HCT116 (cell line): ENCODE measurements at regions not wholly inside any gene's neighbourhood (a gene's known extent, or its start where the extent isn't known, plus 50 kb on each side); places are given as distances from the start of the nearest gene placed in this dataset.

Experiments used
- EZH2 ChIP-seq: fragments of 200-600 bp; sonication (generic); IDR thresholded peaks from 2 replicates; pipeline ENCODE4 v1.6.1; 2017; ENCODE audit warnings: antibody characterized with exemption, mixed run types
- FOSL1 ChIP-seq: IDR thresholded peaks from 2 replicates; pipeline ENCODE4 v1.6.1; 2012; ENCODE audit warnings: low read depth
- POLR2A ChIP-seq: IDR thresholded peaks from 2 replicates; pipeline ENCODE4 v1.7.0; 2011; ENCODE audit warnings: borderline replicate concordance; ENCODE audit not compliant: insufficient read depth, insufficient read length; ENCODE audit errors: extremely low read depth
- RAD21 ChIP-seq: IDR thresholded peaks from 2 replicates; pipeline ENCODE4 v1.6.1; 2012; ENCODE audit warnings: low read depth, mild to moderate bottlenecking
- SP1 ChIP-seq: IDR thresholded peaks from 2 replicates; pipeline ENCODE4 v1.6.1; 2012; ENCODE audit warnings: low read depth
- TCF7L2 ChIP-seq: IDR thresholded peaks from 2 replicates; pipeline ENCODE4 v1.7.0; 2011; ENCODE audit warnings: borderline replicate concordance, inconsistent platforms; ENCODE audit not compliant: insufficient read depth, insufficient read length; ENCODE audit errors: extremely low read depth
- TF ChIP-seq, protein P1 (sequence below), 3 experiments: fragments of 200-600 bp in 1 of 3; sonication (generic) in 1 of 3; IDR thresholded peaks in 2 of 3; conservative IDR thresholded peaks in 1 of 3; 2 replicates each; pipeline ENCODE4 v1.5.1; 2012 to 2017; ENCODE audit warnings: low read depth in 2 of 3, low read length in 2 of 3, antibody characterized with exemption in 1 of 3, borderline replicate concordance in 1 of 3, control low read depth in 1 of 3, mild to moderate bottlenecking in 1 of 3, mixed read lengths in 1 of 3, mixed run types in 1 of 3, moderate library complexity in 1 of 3; ENCODE audit not compliant: insufficient read depth in 1 of 3
- TF ChIP-seq, protein P2 (sequence below): IDR thresholded peaks from 2 replicates; pipeline ENCODE4 v1.6.1; 2012; ENCODE audit warnings: low read depth
- TF ChIP-seq, protein P3 (sequence below): IDR thresholded peaks from 2 replicates; pipeline ENCODE4 v1.6.1; 2011; ENCODE audit warnings: mild to moderate bottlenecking, low read length, moderate library complexity; ENCODE audit not compliant: insufficient replicate concordance; ENCODE audit errors: extremely low read depth

DNA sequence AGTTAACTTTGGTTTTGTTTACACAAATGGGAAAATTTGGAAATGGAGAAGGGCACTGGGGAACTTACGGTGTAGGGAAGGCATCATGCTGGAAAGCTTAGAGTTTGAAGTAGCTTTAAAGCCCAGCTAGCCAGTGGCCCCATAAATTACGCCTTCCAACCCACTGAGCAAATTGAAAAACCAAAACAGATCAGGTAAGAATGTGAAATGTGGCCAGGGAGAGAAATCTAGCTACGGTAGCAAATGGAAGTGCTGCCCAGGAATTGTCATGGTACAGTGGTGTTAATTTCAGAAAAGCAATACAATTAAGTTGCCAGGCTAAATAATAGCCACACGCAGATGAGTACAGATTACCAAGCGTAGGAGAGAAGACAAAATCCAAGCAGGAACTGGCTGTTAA, 654.8 kb downstream of the PRELID2 start:
- TF ChIP-seq, protein P1, sequence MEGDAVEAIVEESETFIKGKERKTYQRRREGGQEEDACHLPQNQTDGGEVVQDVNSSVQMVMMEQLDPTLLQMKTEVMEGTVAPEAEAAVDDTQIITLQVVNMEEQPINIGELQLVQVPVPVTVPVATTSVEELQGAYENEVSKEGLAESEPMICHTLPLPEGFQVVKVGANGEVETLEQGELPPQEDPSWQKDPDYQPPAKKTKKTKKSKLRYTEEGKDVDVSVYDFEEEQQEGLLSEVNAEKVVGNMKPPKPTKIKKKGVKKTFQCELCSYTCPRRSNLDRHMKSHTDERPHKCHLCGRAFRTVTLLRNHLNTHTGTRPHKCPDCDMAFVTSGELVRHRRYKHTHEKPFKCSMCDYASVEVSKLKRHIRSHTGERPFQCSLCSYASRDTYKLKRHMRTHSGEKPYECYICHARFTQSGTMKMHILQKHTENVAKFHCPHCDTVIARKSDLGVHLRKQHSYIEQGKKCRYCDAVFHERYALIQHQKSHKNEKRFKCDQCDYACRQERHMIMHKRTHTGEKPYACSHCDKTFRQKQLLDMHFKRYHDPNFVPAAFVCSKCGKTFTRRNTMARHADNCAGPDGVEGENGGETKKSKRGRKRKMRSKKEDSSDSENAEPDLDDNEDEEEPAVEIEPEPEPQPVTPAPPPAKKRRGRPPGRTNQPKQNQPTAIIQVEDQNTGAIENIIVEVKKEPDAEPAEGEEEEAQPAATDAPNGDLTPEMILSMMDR (IDR thresholded peaks at IDR 0.05 in 2 of 3, conservative IDR thresholded peaks at IDR 0.05 in 1 of 3; ENCODE audit: borderline replicate concordance in 1 of 3, insufficient read depth in 1 of 3, low read depth in 2 of 3, low read length in 2 of 3) = no peak
- no peak for TF ChIP-seq RAD21
- TF ChIP-seq SP1 = no peak
- no peak for TF ChIP-seq FOSL1
- TF ChIP-seq, protein P2, sequence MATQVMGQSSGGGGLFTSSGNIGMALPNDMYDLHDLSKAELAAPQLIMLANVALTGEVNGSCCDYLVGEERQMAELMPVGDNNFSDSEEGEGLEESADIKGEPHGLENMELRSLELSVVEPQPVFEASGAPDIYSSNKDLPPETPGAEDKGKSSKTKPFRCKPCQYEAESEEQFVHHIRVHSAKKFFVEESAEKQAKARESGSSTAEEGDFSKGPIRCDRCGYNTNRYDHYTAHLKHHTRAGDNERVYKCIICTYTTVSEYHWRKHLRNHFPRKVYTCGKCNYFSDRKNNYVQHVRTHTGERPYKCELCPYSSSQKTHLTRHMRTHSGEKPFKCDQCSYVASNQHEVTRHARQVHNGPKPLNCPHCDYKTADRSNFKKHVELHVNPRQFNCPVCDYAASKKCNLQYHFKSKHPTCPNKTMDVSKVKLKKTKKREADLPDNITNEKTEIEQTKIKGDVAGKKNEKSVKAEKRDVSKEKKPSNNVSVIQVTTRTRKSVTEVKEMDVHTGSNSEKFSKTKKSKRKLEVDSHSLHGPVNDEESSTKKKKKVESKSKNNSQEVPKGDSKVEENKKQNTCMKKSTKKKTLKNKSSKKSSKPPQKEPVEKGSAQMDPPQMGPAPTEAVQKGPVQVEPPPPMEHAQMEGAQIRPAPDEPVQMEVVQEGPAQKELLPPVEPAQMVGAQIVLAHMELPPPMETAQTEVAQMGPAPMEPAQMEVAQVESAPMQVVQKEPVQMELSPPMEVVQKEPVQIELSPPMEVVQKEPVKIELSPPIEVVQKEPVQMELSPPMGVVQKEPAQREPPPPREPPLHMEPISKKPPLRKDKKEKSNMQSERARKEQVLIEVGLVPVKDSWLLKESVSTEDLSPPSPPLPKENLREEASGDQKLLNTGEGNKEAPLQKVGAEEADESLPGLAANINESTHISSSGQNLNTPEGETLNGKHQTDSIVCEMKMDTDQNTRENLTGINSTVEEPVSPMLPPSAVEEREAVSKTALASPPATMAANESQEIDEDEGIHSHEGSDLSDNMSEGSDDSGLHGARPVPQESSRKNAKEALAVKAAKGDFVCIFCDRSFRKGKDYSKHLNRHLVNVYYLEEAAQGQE = no peak
- TF ChIP-seq POLR2A = no peak
- TF ChIP-seq EZH2 = no peak
- no peak for TF ChIP-seq TCF7L2
- TF ChIP-seq, protein P3, sequence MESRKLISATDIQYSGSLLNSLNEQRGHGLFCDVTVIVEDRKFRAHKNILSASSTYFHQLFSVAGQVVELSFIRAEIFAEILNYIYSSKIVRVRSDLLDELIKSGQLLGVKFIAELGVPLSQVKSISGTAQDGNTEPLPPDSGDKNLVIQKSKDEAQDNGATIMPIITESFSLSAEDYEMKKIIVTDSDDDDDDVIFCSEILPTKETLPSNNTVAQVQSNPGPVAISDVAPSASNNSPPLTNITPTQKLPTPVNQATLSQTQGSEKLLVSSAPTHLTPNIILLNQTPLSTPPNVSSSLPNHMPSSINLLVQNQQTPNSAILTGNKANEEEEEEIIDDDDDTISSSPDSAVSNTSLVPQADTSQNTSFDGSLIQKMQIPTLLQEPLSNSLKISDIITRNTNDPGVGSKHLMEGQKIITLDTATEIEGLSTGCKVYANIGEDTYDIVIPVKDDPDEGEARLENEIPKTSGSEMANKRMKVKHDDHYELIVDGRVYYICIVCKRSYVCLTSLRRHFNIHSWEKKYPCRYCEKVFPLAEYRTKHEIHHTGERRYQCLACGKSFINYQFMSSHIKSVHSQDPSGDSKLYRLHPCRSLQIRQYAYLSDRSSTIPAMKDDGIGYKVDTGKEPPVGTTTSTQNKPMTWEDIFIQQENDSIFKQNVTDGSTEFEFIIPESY = no peak
